ENCODE measurements at regions not wholly inside any gene's neighbourhood (a gene's known extent, or its start where the extent isn't known, plus 50 kb on each side); places are given as distances from the start of the nearest gene placed in this dataset.

DNA sequence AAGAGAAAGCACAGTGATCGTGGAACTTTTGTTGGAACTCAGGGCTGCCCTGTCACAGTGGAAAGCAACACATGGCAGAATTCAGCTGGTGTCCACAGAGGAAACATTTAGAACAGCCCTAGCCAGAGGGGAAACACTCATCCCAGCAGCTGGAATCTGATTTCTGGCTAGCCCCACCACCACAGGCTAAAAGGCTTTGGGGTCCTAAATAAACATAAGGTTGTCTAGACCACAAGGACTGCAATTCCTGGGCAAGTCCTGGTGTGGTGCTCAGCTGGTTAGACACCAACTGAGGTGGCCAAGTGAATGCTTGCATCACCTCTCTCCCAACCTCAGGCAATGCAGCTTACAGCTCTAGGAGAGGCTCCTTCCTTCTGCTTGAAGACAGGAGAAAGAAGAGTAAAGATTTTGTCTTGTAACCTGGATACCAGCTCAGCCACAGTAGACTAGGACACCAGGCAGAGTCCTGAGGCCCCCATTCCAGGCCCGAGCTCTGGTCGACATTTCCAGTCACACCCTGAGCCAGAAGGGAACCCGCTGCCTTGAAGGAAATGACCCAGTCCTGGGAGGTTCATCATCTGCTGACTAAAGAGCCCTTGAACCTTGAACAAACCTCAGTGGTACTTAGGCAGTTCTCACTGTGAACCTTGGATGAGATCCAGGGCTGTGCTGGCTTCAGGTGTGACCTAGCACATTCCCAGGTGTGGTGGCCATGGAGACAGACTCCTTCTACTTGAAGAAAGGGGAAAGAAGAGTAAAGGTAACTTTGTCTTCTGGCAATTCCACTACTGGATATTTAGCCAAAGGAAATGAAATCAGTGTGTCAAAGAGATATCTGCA is 85.4 kb upstream of the PLXNC1 start:
- WGBS, 2 donors: 54 to 68% methylated on average over 4 of the region's 4 CpGs
- Histone ChIP-seq H3K36me3 (no peaks in the 10 kb centered on the region), H3K27ac (no peak overlapping the region), H3K4me1 (no peaks in the 10 kb centered on the region), H3K9me3 (no peaks in the 10 kb centered on the region), H3K27me3 (no peaks in the 10 kb centered on the region), H3K4me3 (no peak overlapping the region)
- TF ChIP-seq, protein P1, sequence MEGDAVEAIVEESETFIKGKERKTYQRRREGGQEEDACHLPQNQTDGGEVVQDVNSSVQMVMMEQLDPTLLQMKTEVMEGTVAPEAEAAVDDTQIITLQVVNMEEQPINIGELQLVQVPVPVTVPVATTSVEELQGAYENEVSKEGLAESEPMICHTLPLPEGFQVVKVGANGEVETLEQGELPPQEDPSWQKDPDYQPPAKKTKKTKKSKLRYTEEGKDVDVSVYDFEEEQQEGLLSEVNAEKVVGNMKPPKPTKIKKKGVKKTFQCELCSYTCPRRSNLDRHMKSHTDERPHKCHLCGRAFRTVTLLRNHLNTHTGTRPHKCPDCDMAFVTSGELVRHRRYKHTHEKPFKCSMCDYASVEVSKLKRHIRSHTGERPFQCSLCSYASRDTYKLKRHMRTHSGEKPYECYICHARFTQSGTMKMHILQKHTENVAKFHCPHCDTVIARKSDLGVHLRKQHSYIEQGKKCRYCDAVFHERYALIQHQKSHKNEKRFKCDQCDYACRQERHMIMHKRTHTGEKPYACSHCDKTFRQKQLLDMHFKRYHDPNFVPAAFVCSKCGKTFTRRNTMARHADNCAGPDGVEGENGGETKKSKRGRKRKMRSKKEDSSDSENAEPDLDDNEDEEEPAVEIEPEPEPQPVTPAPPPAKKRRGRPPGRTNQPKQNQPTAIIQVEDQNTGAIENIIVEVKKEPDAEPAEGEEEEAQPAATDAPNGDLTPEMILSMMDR (IDR thresholded peaks at IDR 0.05): no peak
- peak in 1 of 4 donors; percentile 52 for ATAC-seq
- intact Hi-C loops (cut with DNase I): no loop called here
- no peak for FAIRE-seq
- peak in 4 of 6 donors; percentile 9 to 28 (median 20) for DNase-seq

DNA sequence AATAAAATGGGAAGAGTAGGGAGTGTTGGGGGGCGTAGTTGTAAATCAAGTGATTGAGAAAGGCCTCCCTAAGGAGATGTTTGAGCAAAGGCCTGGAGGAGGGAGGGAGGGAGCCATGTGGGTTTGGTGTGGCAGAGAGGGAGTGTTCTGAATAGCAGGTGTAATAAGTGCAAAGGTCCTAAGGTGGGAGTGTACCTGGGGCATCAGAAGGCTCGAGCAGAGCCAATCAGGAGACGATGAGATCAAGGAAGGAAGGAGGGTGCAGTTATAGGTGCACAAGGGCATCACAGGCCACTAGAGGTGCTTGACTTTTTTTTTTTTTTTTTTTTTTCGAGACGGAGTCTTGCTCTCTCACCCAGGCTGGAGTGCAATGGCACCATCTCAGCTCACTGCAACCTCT is 77.9 kb upstream of the PLXNC1 start:
- WGBS, 2 donors: 73 to 76% methylated on average over 5 of the region's 5 CpGs
- DNase-seq (no peak), FAIRE-seq (no peak), ATAC-seq (no peak)
- H3K4me1 ChIP-seq: peaks cover 0 to under 1% (median 0%) of the 10 kb centered on the region in 3 donors
- no peaks in the 10 kb centered on the region for H3K9me3 ChIP-seq
- no peak overlapping the region for H3K27ac ChIP-seq
- H3K36me3 ChIP-seq: no peaks in the 10 kb centered on the region
- no peaks in the 10 kb centered on the region for H3K27me3 ChIP-seq
- H3K4me3 ChIP-seq: no peak overlapping the region
- intact Hi-C loops (cut with DNase I): no loop called here
- TF ChIP-seq, protein P1 (IDR thresholded peaks at IDR 0.05): no peak

DNA sequence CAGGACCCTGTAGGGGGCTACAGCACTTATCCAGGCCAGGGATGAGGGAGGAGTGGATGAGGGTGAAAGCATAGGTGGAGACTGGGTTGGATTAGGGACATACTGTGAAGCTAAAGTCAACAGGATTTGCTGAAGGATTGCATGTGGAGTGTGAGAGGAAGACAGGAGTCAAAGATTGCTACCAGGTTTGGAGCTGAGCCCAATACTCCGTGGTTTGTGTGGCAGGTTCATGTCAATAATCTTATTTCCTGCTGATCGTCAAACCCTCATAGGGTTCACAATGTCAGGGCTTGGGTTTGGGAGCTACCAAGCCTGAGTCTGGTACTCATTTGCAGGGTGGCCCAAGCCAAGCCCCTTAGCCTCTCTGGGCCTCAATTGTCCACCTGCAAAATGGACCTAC is 77.1 kb upstream of the PLXNC1 start:
- WGBS, 2 donors: 40 to 41% methylated on average over 2 of the region's 2 CpGs
- no peak for FAIRE-seq
- intact Hi-C loops (cut with DNase I): no loop called here
- H3K27ac ChIP-seq: no peak overlapping the region
- H3K4me3 ChIP-seq: no peak overlapping the region
- no peaks in the 10 kb centered on the region for H3K9me3 ChIP-seq
- DNase-seq: no peak
- no peaks in the 10 kb centered on the region for H3K36me3 ChIP-seq
- ATAC-seq: no peak
- H3K4me1 ChIP-seq: peaks cover 0 to 3% (median 0%) of the 10 kb centered on the region in 3 donors
- no peaks in the 10 kb centered on the region for H3K27me3 ChIP-seq
- TF ChIP-seq, protein P1 (IDR thresholded peaks at IDR 0.05): no peak

DNA sequence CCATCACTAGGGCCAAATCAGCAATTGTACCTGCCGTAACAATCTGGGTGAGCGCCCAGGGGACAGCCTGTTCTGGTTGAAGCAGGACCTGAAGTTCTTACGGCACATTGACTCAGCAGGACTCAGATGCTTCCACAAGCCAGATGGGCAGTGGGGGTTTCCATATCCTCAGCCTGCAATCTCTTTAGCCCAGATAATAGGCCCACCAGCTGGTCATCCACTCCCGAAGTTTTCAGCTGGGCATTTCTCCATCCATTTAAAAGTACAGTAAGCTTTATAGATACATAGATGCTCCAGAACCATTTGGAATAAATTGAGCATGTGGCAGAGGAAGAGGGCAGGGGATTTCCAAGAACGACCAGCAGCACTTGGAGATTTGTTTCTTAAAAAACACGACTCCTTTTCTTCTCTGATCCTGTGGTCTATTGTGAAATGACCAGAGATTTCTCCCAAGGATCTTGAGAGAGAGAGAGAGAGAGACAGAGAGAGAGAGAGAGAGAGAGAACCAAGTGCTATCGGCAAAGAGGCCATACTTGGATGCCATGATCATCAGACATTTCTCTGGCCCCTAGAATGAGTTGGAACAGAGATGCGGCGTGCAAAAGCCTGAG is 74.8 kb upstream of the PLXNC1 start:
- WGBS, 2 donors: 74 to 80% methylated on average over 9 of the region's 9 CpGs
- H3K36me3 ChIP-seq: no peaks in the 10 kb centered on the region
- H3K4me3 ChIP-seq: no peak overlapping the region
- H3K27me3 ChIP-seq: no peaks in the 10 kb centered on the region
- ATAC-seq (no peak), FAIRE-seq (no peak), DNase-seq (no peak)
- no peaks in the 10 kb centered on the region for H3K9me3 ChIP-seq
- intact Hi-C loops (cut with DNase I): no loop called here
- peaks cover 0 to 3% (median 0%) of the 10 kb centered on the region in 3 donors for H3K4me1 ChIP-seq
- TF ChIP-seq, protein P1 (IDR thresholded peaks at IDR 0.05): no peak
- no peak overlapping the region for H3K27ac ChIP-seq

Data from pancreas (tissue), 10 donors.